ENCODE measurements at regions not wholly inside any gene's neighbourhood (a gene's known extent, or its start where the extent isn't known, plus 50 kb on each side); places are given as distances from the start of the nearest gene placed in this dataset.

- TF ChIP-seq, protein P1, sequence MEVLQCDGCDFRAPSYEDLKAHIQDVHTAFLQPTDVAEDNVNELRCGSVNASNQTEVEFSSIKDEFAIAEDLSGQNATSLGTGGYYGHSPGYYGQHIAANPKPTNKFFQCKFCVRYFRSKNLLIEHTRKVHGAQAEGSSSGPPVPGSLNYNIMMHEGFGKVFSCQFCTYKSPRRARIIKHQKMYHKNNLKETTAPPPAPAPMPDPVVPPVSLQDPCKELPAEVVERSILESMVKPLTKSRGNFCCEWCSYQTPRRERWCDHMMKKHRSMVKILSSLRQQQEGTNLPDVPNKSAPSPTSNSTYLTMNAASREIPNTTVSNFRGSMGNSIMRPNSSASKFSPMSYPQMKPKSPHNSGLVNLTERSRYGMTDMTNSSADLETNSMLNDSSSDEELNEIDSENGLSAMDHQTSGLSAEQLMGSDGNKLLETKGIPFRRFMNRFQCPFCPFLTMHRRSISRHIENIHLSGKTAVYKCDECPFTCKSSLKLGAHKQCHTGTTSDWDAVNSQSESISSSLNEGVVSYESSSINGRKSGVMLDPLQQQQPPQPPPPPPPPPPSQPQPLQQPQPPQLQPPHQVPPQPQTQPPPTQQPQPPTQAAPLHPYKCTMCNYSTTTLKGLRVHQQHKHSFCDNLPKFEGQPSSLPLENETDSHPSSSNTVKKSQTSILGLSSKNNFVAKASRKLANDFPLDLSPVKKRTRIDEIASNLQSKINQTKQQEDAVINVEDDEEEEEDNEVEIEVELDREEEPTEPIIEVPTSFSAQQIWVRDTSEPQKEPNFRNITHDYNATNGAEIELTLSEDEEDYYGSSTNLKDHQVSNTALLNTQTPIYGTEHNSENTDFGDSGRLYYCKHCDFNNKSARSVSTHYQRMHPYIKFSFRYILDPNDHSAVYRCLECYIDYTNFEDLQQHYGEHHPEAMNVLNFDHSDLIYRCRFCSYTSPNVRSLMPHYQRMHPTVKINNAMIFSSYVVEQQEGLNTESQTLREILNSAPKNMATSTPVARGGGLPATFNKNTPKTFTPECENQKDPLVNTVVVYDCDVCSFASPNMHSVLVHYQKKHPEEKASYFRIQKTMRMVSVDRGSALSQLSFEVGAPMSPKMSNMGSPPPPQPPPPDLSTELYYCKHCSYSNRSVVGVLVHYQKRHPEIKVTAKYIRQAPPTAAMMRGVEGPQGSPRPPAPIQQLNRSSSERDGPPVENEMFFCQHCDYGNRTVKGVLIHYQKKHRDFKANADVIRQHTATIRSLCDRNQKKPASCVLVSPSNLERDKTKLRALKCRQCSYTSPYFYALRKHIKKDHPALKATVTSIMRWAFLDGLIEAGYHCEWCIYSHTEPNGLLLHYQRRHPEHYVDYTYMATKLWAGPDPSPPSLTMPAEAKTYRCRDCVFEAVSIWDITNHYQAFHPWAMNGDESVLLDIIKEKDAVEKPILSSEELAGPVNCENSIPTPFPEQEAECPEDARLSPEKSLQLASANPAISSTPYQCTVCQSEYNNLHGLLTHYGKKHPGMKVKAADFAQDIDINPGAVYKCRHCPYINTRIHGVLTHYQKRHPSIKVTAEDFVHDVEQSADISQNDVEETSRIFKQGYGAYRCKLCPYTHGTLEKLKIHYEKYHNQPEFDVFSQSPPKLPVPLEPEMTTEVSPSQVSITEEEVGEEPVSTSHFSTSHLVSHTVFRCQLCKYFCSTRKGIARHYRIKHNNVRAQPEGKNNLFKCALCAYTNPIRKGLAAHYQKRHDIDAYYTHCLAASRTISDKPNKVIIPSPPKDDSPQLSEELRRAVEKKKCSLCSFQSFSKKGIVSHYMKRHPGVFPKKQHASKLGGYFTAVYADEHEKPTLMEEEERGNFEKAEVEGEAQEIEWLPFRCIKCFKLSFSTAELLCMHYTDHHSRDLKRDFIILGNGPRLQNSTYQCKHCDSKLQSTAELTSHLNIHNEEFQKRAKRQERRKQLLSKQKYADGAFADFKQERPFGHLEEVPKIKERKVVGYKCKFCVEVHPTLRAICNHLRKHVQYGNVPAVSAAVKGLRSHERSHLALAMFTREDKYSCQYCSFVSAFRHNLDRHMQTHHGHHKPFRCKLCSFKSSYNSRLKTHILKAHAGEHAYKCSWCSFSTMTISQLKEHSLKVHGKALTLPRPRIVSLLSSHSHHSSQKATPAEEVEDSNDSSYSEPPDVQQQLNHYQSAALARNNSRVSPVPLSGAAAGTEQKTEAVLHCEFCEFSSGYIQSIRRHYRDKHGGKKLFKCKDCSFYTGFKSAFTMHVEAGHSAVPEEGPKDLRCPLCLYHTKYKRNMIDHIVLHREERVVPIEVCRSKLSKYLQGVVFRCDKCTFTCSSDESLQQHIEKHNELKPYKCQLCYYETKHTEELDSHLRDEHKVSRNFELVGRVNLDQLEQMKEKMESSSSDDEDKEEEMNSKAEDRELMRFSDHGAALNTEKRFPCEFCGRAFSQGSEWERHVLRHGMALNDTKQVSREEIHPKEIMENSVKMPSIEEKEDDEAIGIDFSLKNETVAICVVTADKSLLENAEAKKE (CRISPR knock-in tag; IDR thresholded peaks at IDR 0.05) = no peak
- TF ChIP-seq EZH2phosphoT487 (IDR thresholded peaks at IDR 0.05; ENCODE audit: unreplicated experiment) = no peak
- TF ChIP-seq EZH2 (IDR thresholded peaks at IDR 0.05; ENCODE audit: low read depth, unreplicated experiment) = no peak
- TF ChIP-seq ZNF114 (CRISPR knock-in tag; IDR thresholded peaks at IDR 0.05) = no peak
- TF ChIP-seq NANOG (IDR thresholded peaks at IDR 0.05; ENCODE audit: borderline replicate concordance) = no peak
- TF ChIP-seq JUNB (IDR thresholded peaks at IDR 0.05; ENCODE audit: unreplicated experiment) = no peak
- TF ChIP-seq STAT1 (IDR thresholded peaks at IDR 0.05; ENCODE audit: unreplicated experiment) = no peak
- no peak for TF ChIP-seq ZNF331 (CRISPR knock-in tag; IDR thresholded peaks at IDR 0.05; ENCODE audit: low read depth)
- TF ChIP-seq, protein P2, sequence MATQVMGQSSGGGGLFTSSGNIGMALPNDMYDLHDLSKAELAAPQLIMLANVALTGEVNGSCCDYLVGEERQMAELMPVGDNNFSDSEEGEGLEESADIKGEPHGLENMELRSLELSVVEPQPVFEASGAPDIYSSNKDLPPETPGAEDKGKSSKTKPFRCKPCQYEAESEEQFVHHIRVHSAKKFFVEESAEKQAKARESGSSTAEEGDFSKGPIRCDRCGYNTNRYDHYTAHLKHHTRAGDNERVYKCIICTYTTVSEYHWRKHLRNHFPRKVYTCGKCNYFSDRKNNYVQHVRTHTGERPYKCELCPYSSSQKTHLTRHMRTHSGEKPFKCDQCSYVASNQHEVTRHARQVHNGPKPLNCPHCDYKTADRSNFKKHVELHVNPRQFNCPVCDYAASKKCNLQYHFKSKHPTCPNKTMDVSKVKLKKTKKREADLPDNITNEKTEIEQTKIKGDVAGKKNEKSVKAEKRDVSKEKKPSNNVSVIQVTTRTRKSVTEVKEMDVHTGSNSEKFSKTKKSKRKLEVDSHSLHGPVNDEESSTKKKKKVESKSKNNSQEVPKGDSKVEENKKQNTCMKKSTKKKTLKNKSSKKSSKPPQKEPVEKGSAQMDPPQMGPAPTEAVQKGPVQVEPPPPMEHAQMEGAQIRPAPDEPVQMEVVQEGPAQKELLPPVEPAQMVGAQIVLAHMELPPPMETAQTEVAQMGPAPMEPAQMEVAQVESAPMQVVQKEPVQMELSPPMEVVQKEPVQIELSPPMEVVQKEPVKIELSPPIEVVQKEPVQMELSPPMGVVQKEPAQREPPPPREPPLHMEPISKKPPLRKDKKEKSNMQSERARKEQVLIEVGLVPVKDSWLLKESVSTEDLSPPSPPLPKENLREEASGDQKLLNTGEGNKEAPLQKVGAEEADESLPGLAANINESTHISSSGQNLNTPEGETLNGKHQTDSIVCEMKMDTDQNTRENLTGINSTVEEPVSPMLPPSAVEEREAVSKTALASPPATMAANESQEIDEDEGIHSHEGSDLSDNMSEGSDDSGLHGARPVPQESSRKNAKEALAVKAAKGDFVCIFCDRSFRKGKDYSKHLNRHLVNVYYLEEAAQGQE (IDR thresholded peaks at IDR 0.05; ENCODE audit: unreplicated experiment) = no peak
- TF ChIP-seq, protein P3, sequence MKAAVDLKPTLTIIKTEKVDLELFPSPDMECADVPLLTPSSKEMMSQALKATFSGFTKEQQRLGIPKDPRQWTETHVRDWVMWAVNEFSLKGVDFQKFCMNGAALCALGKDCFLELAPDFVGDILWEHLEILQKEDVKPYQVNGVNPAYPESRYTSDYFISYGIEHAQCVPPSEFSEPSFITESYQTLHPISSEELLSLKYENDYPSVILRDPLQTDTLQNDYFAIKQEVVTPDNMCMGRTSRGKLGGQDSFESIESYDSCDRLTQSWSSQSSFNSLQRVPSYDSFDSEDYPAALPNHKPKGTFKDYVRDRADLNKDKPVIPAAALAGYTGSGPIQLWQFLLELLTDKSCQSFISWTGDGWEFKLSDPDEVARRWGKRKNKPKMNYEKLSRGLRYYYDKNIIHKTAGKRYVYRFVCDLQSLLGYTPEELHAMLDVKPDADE (IDR thresholded peaks at IDR 0.05) = no peak
Observed at GRCh38 chr5:27241564-27242257, 203.3 kb upstream of the CDH9 start (continued).

All from GM23338 (cell line).